H1 (cell line): ENCODE measurements at regions not wholly inside any gene's neighbourhood (a gene's known extent, or its start where the extent isn't known, plus 50 kb on each side); places are given as distances from the start of the nearest gene placed in this dataset.

Experiments
- CTCF ChIA-PET: fragments of 300-600 bp; sonication (Branson Sonifier 250); formaldehyde crosslinking; loops from one replicate; lab custom pipeline; 2021; ENCODE audit not compliant: partially characterized antibody; lab: Charles Lee
- POLR2A ChIA-PET: fragments of 300-600 bp; sonication (Branson Sonifier 250); formaldehyde crosslinking; loops from one replicate; lab custom pipeline; 2021; ENCODE audit warnings: inconsistent platforms; ENCODE audit not compliant: partially characterized antibody; lab: Charles Lee
- DNase-seq, 2 experiments: peaks; one replicate each; pipeline versions ENCODE4 v3.0.0 to v3.0.0-alpha.2; 2010 to 2022; ENCODE audit warnings: low spot score in 2 of 2, low read depth in 1 of 2, mixed read lengths in 1 of 2
- FAIRE-seq: peaks from 2 replicates; lab custom pipeline; 2011; peaks lifted over from hg19 to GRCh38; lab: Jason Lieb, UNC
- H2AFZ ChIP-seq: 2 replicates; pipeline ENCODE4 v1.8.1; 2012; ENCODE audit warnings: low read length, inconsistent platforms
- H2AK5ac ChIP-seq: 2 replicates; pipeline ENCODE4 v1.6.1; 2013; ENCODE audit warnings: low read depth, low read length
- H2BK120ac ChIP-seq: replicated peaks from 2 replicates; pipeline ENCODE3; 2013; ENCODE audit warnings: low read depth, low read length, inconsistent platforms
- H2BK12ac ChIP-seq: 2 replicates; pipeline ENCODE4 v1.6.1; 2013; ENCODE audit warnings: low read depth, low read length
- H2BK15ac ChIP-seq: 2 replicates; pipeline ENCODE4 v1.6.1; 2013; ENCODE audit warnings: low read length
- H2BK20ac ChIP-seq: 2 replicates; pipeline ENCODE4 v1.6.1; 2013; ENCODE audit warnings: low read length
- H2BK5ac ChIP-seq: 2 replicates; pipeline ENCODE4 v1.6.1; 2013; ENCODE audit warnings: low read depth, low read length
- H3K14ac ChIP-seq: 2 replicates; pipeline ENCODE4 v1.6.1; 2013; ENCODE audit warnings: inconsistent platforms; ENCODE audit not compliant: insufficient read length
- H3K18ac ChIP-seq: 2 replicates; pipeline ENCODE4 v1.6.1; 2013; ENCODE audit warnings: low read length; ENCODE audit errors: extremely low read depth
- H3K23ac ChIP-seq: 2 replicates; pipeline ENCODE4 v1.6.1; 2013; ENCODE audit warnings: inconsistent platforms; ENCODE audit not compliant: insufficient read length
- H3K23me2 ChIP-seq: 2 replicates; pipeline ENCODE4 v1.6.1; 2013; ENCODE audit warnings: low read depth, low read length
- H3K27ac ChIP-seq: 2 replicates; pipeline ENCODE4 v1.6.1; 2011; ENCODE audit warnings: low read depth, low read length, inconsistent platforms
- H3K27me3 ChIP-seq, 4 experiments: replicated peaks in 1 of 4; 1 replicate in 1 of 4; 2 replicates in 3 of 4; pipeline versions ENCODE4 v1.6.1 to v1.8.1; 2011 to 2013; ENCODE audit warnings: low read length in 3 of 4, mild to moderate bottlenecking in 3 of 4, inconsistent platforms in 2 of 4, mixed read lengths in 2 of 4, moderate library complexity in 1 of 4; ENCODE audit not compliant: control insufficient read depth in 3 of 4, insufficient read depth in 3 of 4; ENCODE audit errors: extremely low read depth in 1 of 4
- H3K36me3 ChIP-seq, 4 experiments: 2 replicates each; pipeline versions ENCODE4 v1.6.1 to v1.8.1; 2011 to 2013; ENCODE audit warnings: mild to moderate bottlenecking in 4 of 4, low read length in 3 of 4, moderate library complexity in 2 of 4, control low read depth in 1 of 4, inconsistent platforms in 1 of 4; ENCODE audit not compliant: insufficient read depth in 4 of 4, control insufficient read depth in 2 of 4
- H3K4ac ChIP-seq: replicated peaks from 2 replicates; pipeline ENCODE3; 2013; ENCODE audit warnings: low read length, low read depth, mixed read lengths, inconsistent platforms; ENCODE audit not compliant: insufficient read length
- H3K4me1 ChIP-seq, 4 experiments: replicated peaks in 1 of 4; 1 replicate in 1 of 4; 2 replicates in 3 of 4; pipeline versions ENCODE4 v1.6.1 to v1.8.1; 2011 to 2013; ENCODE audit warnings: low read length in 3 of 4, inconsistent platforms in 2 of 4, mixed read lengths in 1 of 4; ENCODE audit not compliant: insufficient read depth in 4 of 4, control insufficient read depth in 3 of 4
- H3K4me2 ChIP-seq, 2 experiments: 2 replicates each; pipeline versions ENCODE4 v1.6.1 to v1.8.1; 2011 to 2013; ENCODE audit warnings: low read depth in 2 of 2, low read length in 2 of 2, control low read depth in 1 of 2, inconsistent platforms in 1 of 2, mild to moderate bottlenecking in 1 of 2; ENCODE audit not compliant: insufficient read depth in 1 of 2
- H3K4me3 ChIP-seq, 4 experiments: fragments of 200-600, 300-600 bp in 1 of 4; sonication (generic), shearing (Covaris generic), sonication (Bioruptor Twin) in 1 of 4; 2 replicates each; pipeline versions ENCODE4 v1.5.1 to v1.8.1; 2011 to 2016; ENCODE audit warnings: low read length in 4 of 4, low read depth in 3 of 4, control low read depth in 2 of 4, inconsistent platforms in 2 of 4, mild to moderate bottlenecking in 2 of 4, mixed read lengths in 1 of 4, moderate library complexity in 1 of 4; ENCODE audit not compliant: insufficient read depth in 2 of 4; ENCODE audit errors: extremely low read depth in 1 of 4
- H3K56ac ChIP-seq: replicated peaks from 2 replicates; pipeline ENCODE3; 2013; ENCODE audit warnings: low read depth, mild to moderate bottlenecking, mixed read lengths, low read length, inconsistent platforms; ENCODE audit not compliant: insufficient read length
- H3K79me1 ChIP-seq: 2 replicates; pipeline ENCODE4 v1.6.1; 2013; ENCODE audit warnings: low read depth, low read length, control low read depth
- H3K79me2 ChIP-seq, 2 experiments: 2 replicates each; pipeline versions ENCODE4 v1.6.1 to v1.8.1; 2012 to 2013; ENCODE audit warnings: low read length in 2 of 2, mild to moderate bottlenecking in 2 of 2, inconsistent platforms in 1 of 2; ENCODE audit not compliant: insufficient read depth in 2 of 2, control insufficient read depth in 1 of 2
- H3K9ac ChIP-seq, 4 experiments: replicated peaks in 1 of 4; 1 replicate in 1 of 4; 2 replicates in 3 of 4; pipeline versions ENCODE4 v1.6.1 to v1.8.1; 2011 to 2013; ENCODE audit warnings: low read depth in 3 of 4, low read length in 3 of 4, control low read depth in 2 of 4, mild to moderate bottlenecking in 2 of 4, moderate library complexity in 2 of 4, inconsistent platforms in 1 of 4; ENCODE audit errors: extremely low read depth in 1 of 4
- H3K9me3 ChIP-seq, 2 experiments: 2 replicates each; pipeline versions ENCODE4 v1.6.1 to v1.8.1; 2012 to 2013; ENCODE audit warnings: mild to moderate bottlenecking in 2 of 2, moderate library complexity in 2 of 2, control low read depth in 1 of 2, inconsistent platforms in 1 of 2, low read depth in 1 of 2, low read length in 1 of 2, mixed read lengths in 1 of 2; ENCODE audit not compliant: insufficient read depth in 2 of 2
- H4K20me1 ChIP-seq, 2 experiments: replicated peaks in 1 of 2; 2 replicates each; pipeline versions ENCODE3 to v1.8.1; 2011 to 2013; ENCODE audit warnings: inconsistent platforms in 2 of 2, low read length in 2 of 2, mild to moderate bottlenecking in 1 of 2; ENCODE audit not compliant: insufficient read depth in 2 of 2, control insufficient read depth in 1 of 2
- H4K5ac ChIP-seq: 2 replicates; pipeline ENCODE4 v1.6.1; 2013; ENCODE audit warnings: low read length, low read depth, mixed read lengths, inconsistent platforms; ENCODE audit not compliant: insufficient read length
- H4K8ac ChIP-seq: 2 replicates; pipeline ENCODE4 v1.8.0; 2013; ENCODE audit warnings: mild to moderate bottlenecking, moderate library complexity, low read length, inconsistent platforms; ENCODE audit not compliant: insufficient read depth; ENCODE audit errors: extremely low read depth
- H4K91ac ChIP-seq: replicated peaks from 2 replicates; pipeline ENCODE3; 2013; ENCODE audit warnings: low read length, mixed read lengths, inconsistent platforms; ENCODE audit not compliant: insufficient read length
- CEBPB ChIP-seq: IDR thresholded peaks from 2 replicates; pipeline ENCODE4 v1.6.1; 2012; ENCODE audit warnings: low read depth, low read length
- KDM5A ChIP-seq: fragments of 200-600 bp; IDR thresholded peaks from 2 replicates; pipeline ENCODE4 v1.7.1; 2012; ENCODE audit warnings: mild to moderate bottlenecking, low read length, inconsistent platforms, mixed read lengths
- NANOG ChIP-seq: IDR thresholded peaks from 2 replicates; pipeline ENCODE4 v1.6.1; 2011; ENCODE audit warnings: low read length, low read depth, mild to moderate bottlenecking, inconsistent platforms; ENCODE audit not compliant: insufficient read depth, poor library complexity, severe bottlenecking
- NRF1 ChIP-seq: IDR thresholded peaks from 2 replicates; pipeline ENCODE4 v1.6.1; 2011; ENCODE audit warnings: mild to moderate bottlenecking, low read depth, low read length, improper control_type of control experiment
- SP4 ChIP-seq: IDR thresholded peaks from 2 replicates; pipeline ENCODE4 v1.6.1; 2012; ENCODE audit warnings: low read length, inconsistent platforms
- SUZ12 ChIP-seq: fragments of 200-600 bp; sonication (generic); IDR thresholded peaks from 2 replicates; pipeline ENCODE4 v1.6.1; 2012; ENCODE audit warnings: mild to moderate bottlenecking, inconsistent platforms, low read length, moderate library complexity, mixed read lengths
- TAF7 ChIP-seq: optimal IDR thresholded peaks from 2 replicates; pipeline ENCODE3; 2011; ENCODE audit warnings: low read depth, mild to moderate bottlenecking, inconsistent platforms, low read length, moderate library complexity, borderline replicate concordance
- YY1 ChIP-seq: IDR thresholded peaks from 2 replicates; pipeline ENCODE4 v1.6.1; 2011; ENCODE audit warnings: low read depth, mild to moderate bottlenecking, low read length
- WGBS, 2 experiments: shearing (Covaris generic) in 1 of 2; methylation state at CpG; one replicate each; pipeline versions ENCODE4 v1.1.6 to v1.1.7; 2013 to 2015; ENCODE audit warnings: low lambda C conversion rate in 2 of 2, mixed read lengths in 2 of 2, inconsistent platforms in 1 of 2, low coverage in 1 of 2, missing lambda C conversion rate in 1 of 2; ENCODE audit not compliant: insufficient replicate concordance in 2 of 2, insufficient coverage in 1 of 2, insufficient read length in 1 of 2; ENCODE audit errors: extremely low coverage in 1 of 2, missing lambda C conversion rate in 1 of 2; 5-methylcytosine and 5-hydroxymethylcytosine counted together

DNA sequence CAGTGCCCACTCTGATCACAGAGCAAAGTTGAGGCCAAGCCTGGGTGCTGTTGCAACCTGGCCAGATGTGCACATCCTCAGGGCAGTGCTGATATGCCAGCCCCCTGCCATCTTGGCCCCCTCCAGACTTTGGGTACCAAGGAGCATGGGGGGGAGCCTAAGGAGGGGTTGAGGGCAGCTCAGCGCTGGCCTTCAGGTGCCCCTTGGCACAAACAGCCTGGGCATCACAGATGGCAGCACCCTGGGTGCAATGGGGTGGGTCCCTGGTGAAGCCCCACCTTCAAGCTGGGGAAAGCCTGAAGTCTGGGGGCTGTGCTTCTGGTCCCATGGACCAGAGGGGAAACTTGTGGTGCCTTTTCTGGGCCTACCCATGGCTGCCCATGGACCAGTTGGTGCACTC is 163.0 kb downstream of the FAM47A start (continued):
- no peak for TF ChIP-seq CEBPB

DNA sequence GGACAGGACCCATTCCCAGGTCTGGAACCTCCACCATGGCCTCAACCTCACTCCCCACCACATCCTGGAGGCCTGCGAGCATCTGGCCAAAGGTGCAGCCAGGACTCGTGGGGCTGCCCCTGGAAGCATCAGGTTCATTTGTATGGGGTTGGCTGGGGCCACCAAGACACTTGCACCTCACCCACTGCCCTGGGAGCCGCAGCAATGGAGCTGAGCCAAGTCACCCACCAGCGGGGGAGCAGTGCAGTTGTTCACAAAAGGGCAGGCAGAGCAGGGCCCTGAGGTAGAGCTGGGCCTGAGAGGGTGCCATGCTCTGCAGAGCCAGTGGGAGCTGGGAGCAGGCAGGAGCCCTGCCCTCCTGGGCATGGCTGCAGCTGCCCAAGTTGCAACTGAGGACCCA is 163.5 kb downstream of the FAM47A start:
- H3K79me2 ChIP-seq, result no peaks in the 10 kb centered on the region
- POLR2A ChIA-PET, result no interaction called here
- no peaks in the 10 kb centered on the region for H3K9me3 ChIP-seq
- no peak overlapping the region; the same call in 1 of the 2 replicates for H4K8ac ChIP-seq
- no peaks in the 10 kb centered on the region for H3K23me2 ChIP-seq
- H3K4me1 ChIP-seq, result no peaks in the 10 kb centered on the region
- no peak overlapping the region for H3K4ac ChIP-seq
- 87% methylated on average over 3 of the region's 4 CpGs; no CpG with 5 or more reads in 1 of the 2 experiments for WGBS, 2 experiments
- no peak overlapping the region for H3K18ac ChIP-seq
- H3K36me3 ChIP-seq, result no peaks in the 10 kb centered on the region
- no peak for TF ChIP-seq SP4
- TF ChIP-seq SUZ12, result no peak
- no peak for TF ChIP-seq KDM5A
- TF ChIP-seq YY1, result no peak
- TF ChIP-seq NANOG, result no peak
- TF ChIP-seq NRF1, result no peak
- no peak for TF ChIP-seq TAF7
- DNase-seq (no peak), FAIRE-seq (no peak)
- H4K20me1 ChIP-seq, result no peaks in the 10 kb centered on the region
- no peak overlapping the region for H3K23ac ChIP-seq
- H4K5ac ChIP-seq, result no peak overlapping the region
- H2BK20ac ChIP-seq, result no peak overlapping the region
- no peak overlapping the region for H3K4me3 ChIP-seq
- no peak overlapping the region for H3K14ac ChIP-seq
- no peak overlapping the region for H3K4me2 ChIP-seq
- no peak overlapping the region for H2BK15ac ChIP-seq
- no peak overlapping the region for H4K91ac ChIP-seq
- H2BK5ac ChIP-seq, result no peak overlapping the region
- H3K56ac ChIP-seq, result no peak overlapping the region
- H3K79me1 ChIP-seq, result no peaks in the 10 kb centered on the region
- H2AFZ ChIP-seq, result no peak overlapping the region
- H2BK12ac ChIP-seq, result no peak overlapping the region
- H3K27me3 ChIP-seq, result no peaks in the 10 kb centered on the region
- no peak overlapping the region for H3K27ac ChIP-seq
- CTCF ChIA-PET, result no interaction called here
- H3K9ac ChIP-seq, result no peak overlapping the region
- no peak overlapping the region for H2BK120ac ChIP-seq
- H2AK5ac ChIP-seq, result no peak overlapping the region
